ENCODE measurements at regions not wholly inside any gene's neighbourhood (a gene's known extent, or its start where the extent isn't known, plus 50 kb on each side); places are given as distances from the start of the nearest gene placed in this dataset.

DNA sequence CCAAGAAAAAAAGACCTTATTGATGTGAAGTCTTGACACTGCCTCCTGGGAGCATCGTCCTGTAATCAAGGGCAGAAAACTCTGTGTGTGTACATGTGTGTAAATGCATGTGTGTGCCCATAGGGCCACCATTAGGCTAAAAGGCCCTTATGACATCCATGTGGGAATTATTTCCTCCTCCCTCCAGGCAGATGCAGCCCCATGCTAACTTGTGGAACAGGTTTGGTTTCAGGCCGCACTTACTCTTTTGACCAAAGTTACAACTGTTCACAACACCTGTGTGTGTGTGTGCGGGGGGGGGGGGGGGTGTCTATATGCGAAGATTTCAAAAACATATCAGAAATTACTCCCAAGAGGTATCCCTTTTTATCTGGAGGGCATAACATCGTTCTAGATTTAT lies 87.4 kb upstream of the SLC14A2 start:
- TF ChIP-seq POLR2A (IDR thresholded peaks at IDR 0.05), result no peak
- TF ChIP-seq, protein P1, sequence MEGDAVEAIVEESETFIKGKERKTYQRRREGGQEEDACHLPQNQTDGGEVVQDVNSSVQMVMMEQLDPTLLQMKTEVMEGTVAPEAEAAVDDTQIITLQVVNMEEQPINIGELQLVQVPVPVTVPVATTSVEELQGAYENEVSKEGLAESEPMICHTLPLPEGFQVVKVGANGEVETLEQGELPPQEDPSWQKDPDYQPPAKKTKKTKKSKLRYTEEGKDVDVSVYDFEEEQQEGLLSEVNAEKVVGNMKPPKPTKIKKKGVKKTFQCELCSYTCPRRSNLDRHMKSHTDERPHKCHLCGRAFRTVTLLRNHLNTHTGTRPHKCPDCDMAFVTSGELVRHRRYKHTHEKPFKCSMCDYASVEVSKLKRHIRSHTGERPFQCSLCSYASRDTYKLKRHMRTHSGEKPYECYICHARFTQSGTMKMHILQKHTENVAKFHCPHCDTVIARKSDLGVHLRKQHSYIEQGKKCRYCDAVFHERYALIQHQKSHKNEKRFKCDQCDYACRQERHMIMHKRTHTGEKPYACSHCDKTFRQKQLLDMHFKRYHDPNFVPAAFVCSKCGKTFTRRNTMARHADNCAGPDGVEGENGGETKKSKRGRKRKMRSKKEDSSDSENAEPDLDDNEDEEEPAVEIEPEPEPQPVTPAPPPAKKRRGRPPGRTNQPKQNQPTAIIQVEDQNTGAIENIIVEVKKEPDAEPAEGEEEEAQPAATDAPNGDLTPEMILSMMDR (IDR thresholded peaks at IDR 0.05), result no peak

All from right lobe of liver (tissue), 4 donors.